HG03558 (cell line): ENCODE measurements at regions not wholly inside any gene's neighbourhood (a gene's known extent, or its start where the extent isn't known, plus 50 kb on each side); places are given as distances from the start of the nearest gene placed in this dataset.

Source experiments
- ATAC-seq: cut with Tn5 transposase; IDR thresholded peaks from one replicate; pipeline ENCODE4 v1.9.1; 2021; ENCODE audit warnings: moderate number of reproducible peaks; ENCODE audit not compliant: unreplicated experiment; ENCODE audit errors: extremely low read depth

DNA sequence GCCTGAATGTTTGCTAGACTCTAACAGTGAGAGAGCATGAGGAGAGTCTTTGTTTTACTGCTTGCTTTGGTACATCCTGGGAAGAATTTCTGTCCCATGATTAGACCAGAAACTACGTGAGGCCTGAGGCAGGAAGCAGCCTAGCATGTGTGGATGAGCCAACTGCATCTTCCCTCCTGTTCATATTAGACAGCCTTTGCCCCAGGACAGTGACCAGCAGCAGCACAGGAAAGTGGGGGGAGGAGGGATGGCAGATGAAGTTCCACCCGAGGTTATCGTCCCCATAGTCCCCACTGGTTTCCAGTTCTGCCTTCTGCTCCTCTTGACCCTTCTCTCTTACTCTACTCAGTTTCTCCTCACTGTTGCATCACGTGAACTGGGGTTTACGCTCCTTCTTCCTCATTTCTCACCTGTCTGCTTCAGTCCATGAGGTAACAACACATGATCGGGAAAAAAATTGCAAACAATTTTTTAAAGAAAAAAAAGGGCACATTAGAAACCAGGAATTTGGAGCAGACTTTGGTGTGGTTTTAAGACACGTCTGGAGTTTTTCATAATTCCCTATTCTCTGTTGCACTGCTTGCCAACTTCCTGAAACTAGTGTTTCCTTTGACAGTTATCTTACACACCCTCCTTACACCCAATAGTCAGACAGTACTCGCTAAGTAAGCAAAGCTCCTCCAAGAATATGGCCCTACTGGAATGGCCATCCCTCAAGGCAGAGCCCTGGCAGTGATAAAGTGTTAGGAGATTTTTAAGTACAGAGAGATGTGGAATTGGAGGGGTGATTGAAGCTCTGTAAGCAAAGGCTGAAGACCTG, 84.1 kb downstream of the SNX18 start:
- ATAC-seq: no peak
